ENCODE measurements at regions not wholly inside any gene's neighbourhood (a gene's known extent, or its start where the extent isn't known, plus 50 kb on each side); places are given as distances from the start of the nearest gene placed in this dataset.

DNA sequence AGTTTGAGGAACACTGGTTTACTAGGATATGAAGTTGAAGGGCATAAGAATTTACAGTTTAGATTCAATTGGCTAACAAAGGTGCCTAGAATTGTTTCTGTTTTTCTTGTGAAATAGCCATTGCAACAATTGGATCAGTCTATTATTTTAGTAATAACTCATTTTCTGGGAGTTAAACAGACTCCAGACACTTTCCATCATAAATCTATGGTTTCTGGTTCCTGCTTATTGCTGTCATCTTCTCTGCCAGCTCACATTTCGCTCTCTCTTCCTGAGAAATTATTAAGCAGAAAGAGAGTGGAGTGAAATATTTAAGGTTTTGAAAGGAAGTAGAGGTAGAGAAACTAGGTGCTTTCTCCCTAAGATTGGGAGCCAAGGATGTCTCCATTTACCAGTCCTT is 165.1 kb upstream of the PRR16 start:
- TF ChIP-seq, protein P1, sequence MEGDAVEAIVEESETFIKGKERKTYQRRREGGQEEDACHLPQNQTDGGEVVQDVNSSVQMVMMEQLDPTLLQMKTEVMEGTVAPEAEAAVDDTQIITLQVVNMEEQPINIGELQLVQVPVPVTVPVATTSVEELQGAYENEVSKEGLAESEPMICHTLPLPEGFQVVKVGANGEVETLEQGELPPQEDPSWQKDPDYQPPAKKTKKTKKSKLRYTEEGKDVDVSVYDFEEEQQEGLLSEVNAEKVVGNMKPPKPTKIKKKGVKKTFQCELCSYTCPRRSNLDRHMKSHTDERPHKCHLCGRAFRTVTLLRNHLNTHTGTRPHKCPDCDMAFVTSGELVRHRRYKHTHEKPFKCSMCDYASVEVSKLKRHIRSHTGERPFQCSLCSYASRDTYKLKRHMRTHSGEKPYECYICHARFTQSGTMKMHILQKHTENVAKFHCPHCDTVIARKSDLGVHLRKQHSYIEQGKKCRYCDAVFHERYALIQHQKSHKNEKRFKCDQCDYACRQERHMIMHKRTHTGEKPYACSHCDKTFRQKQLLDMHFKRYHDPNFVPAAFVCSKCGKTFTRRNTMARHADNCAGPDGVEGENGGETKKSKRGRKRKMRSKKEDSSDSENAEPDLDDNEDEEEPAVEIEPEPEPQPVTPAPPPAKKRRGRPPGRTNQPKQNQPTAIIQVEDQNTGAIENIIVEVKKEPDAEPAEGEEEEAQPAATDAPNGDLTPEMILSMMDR (IDR thresholded peaks at IDR 0.05; ENCODE audit: unreplicated experiment), result no peak
- DNase-seq (ENCODE audit: low spot score, unreplicated experiment), result no peak
- H3K27ac Mint-ChIP-seq, result no peak overlapping the region
- peaks cover 3% of the 10 kb centered on the region for H3K9me3 Mint-ChIP-seq (ENCODE audit: low read depth)
- H3K4me3 Mint-ChIP-seq (ENCODE audit: low read depth), result no peak overlapping the region
- no peaks in the 10 kb centered on the region for H3K4me1 Mint-ChIP-seq (ENCODE audit: low read depth)
- H3K36me3 Mint-ChIP-seq (ENCODE audit: insufficient read depth), result no peaks in the 10 kb centered on the region
- H3K27me3 Mint-ChIP-seq, result no peaks in the 10 kb centered on the region

DNA sequence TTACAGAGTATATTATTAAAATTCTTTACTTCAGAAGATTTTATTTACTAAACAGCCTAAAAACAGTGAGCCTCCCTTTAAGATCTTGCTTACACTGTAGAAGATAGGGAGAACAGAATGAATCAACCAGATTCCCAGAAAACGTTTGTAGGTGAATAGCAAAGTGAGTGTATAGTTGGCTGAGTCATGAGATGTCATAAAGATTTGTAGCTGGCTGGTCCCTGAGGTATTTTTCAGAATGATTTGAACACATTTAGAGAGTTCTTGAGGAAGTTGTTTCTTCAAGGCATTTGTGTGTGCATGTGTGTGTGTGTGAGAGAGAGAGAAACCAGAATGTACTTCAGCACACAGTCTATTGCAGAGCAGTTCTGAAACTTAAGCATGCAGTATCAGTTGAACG is 159.4 kb upstream of the PRR16 start:
- Mint-ChIP-seq H3K4me1 (ENCODE audit: low read depth) (peaks cover 10% of the 10 kb centered on the region), H3K4me3 (ENCODE audit: low read depth) (no peak overlapping the region), H3K27ac (no peak overlapping the region), H3K27me3 (no peaks in the 10 kb centered on the region), H3K36me3 (ENCODE audit: insufficient read depth) (no peaks in the 10 kb centered on the region), H3K9me3 (ENCODE audit: low read depth) (peaks cover 3% of the 10 kb centered on the region)
- TF ChIP-seq, protein P1 (IDR thresholded peaks at IDR 0.05; ENCODE audit: unreplicated experiment), result no peak
- DNase-seq (ENCODE audit: low spot score, unreplicated experiment), result no peak

DNA sequence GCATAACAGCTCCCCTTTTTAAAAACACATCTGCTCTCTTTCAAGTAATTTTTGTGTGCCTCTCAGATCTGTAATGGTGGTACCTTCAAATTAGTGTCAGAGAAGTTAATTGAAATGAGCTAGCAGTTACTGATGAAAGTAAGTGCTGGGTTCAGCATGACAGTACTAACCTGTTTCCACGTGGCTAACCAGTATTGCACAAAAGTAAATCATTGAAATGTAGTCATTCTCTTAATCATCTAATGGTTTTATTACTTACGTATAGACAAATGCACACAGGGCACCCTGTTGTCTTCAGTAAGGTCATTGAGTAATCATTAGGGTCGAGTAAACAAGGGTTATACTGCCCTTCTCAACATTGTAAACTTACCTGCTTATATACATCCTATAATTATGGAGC is 157.8 kb upstream of the PRR16 start:
- TF ChIP-seq, protein P1 (IDR thresholded peaks at IDR 0.05; ENCODE audit: unreplicated experiment), result no peak
- no peak for DNase-seq (ENCODE audit: low spot score, unreplicated experiment)
- H3K4me3 Mint-ChIP-seq (ENCODE audit: low read depth), result no peak overlapping the region

DNA sequence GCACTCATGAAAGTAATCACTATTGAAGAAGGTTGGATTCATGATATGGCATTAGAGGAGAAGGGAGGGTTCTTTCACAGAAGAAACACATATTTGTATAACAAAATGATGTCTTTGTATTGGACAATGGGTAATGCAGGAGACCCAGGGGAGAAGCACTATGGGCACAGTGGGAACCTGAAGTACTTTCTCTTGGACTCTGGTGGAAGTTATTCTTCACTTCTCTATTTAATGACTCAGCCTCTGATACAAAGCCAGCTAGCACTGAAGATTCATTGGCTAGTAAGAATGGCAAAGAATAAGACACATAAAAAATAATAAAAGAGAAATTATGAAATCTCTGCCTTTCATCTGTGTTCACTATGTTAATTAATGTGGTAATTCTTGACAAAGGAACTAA is 149.9 kb upstream of the PRR16 start:
- Mint-ChIP-seq H3K27me3 (no peaks in the 10 kb centered on the region), H3K36me3 (ENCODE audit: insufficient read depth) (no peaks in the 10 kb centered on the region), H3K4me1 (ENCODE audit: low read depth) (no peaks in the 10 kb centered on the region), H3K27ac (no peak overlapping the region), H3K4me3 (ENCODE audit: low read depth) (no peak overlapping the region), H3K9me3 (ENCODE audit: low read depth) (peaks cover 8% of the 10 kb centered on the region)
- TF ChIP-seq, protein P1 (IDR thresholded peaks at IDR 0.05; ENCODE audit: unreplicated experiment), result no peak
- no peak for DNase-seq (ENCODE audit: low spot score, unreplicated experiment)

More for the DNA sequence above, 157.8 kb upstream of the PRR16 start:
- H3K4me1 Mint-ChIP-seq (ENCODE audit: low read depth), result peaks cover 10% of the 10 kb centered on the region
- H3K27me3 Mint-ChIP-seq, result no peaks in the 10 kb centered on the region
- peaks cover 3% of the 10 kb centered on the region for H3K9me3 Mint-ChIP-seq (ENCODE audit: low read depth)
- no peak overlapping the region for H3K27ac Mint-ChIP-seq
- no peaks in the 10 kb centered on the region for H3K36me3 Mint-ChIP-seq (ENCODE audit: insufficient read depth)

DNA sequence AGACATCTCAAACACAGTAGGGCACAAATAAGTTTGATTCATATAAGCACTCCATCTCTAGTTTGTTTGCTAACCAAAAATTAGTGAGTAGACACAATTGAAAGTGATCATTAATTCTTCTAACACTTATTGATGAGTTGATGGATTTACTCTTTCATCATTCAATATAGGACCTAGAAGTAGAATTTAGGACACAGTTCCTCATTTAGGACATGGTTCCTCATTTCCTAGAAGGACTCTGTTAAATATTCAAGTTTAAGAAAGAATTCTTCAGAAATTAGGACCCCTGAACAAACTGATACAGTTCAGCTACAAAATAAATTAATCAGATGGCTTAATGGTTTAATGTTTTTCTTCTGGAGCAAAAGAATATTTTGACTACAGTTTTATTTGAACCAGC is 143.5 kb upstream of the PRR16 start:
- TF ChIP-seq, protein P1 (IDR thresholded peaks at IDR 0.05; ENCODE audit: unreplicated experiment), result no peak

More for the DNA sequence above, 143.5 kb upstream of the PRR16 start:
- Mint-ChIP-seq H3K27ac (no peak overlapping the region), H3K9me3 (ENCODE audit: low read depth) (peaks cover 8% of the 10 kb centered on the region), H3K4me1 (ENCODE audit: low read depth) (no peaks in the 10 kb centered on the region), H3K27me3 (no peaks in the 10 kb centered on the region), H3K4me3 (ENCODE audit: low read depth) (no peak overlapping the region), H3K36me3 (ENCODE audit: insufficient read depth) (no peaks in the 10 kb centered on the region)
- no peak for DNase-seq (ENCODE audit: low spot score, unreplicated experiment)

Measured in progenitor cell of endocrine pancreas (in vitro differentiated cells).